ENCODE measurements at regions not wholly inside any gene's neighbourhood (a gene's known extent, or its start where the extent isn't known, plus 50 kb on each side); places are given as distances from the start of the nearest gene placed in this dataset.

- no peak overlapping the region for H4K91ac ChIP-seq (ENCODE audit: insufficient read length, low read depth, low read length)
- no peaks in the 10 kb centered on the region for H3K9me3 ChIP-seq (ENCODE audit: control insufficient read depth, low read depth, low read length)
- no peaks in the 10 kb centered on the region for H3K4me1 ChIP-seq (ENCODE audit: insufficient read depth, low read length)
- no peaks in the 10 kb centered on the region for H3K27me3 ChIP-seq (ENCODE audit: insufficient read depth, low read length)
- H4K8ac ChIP-seq (replicated peaks; ENCODE audit: insufficient read length, low read depth, low read length) = no peak overlapping the region
- H2AK5ac ChIP-seq (ENCODE audit: insufficient read length, low read length) = no peak overlapping the region
- H2BK12ac ChIP-seq (ENCODE audit: insufficient read length, low read depth, low read length) = no peak overlapping the region
- no peak overlapping the region for H3K9ac ChIP-seq (ENCODE audit: extremely low read depth, insufficient read length, low read length)
- no peaks in the 10 kb centered on the region for H3K23me2 ChIP-seq (ENCODE audit: insufficient read length, low read depth, low read length, poor library complexity, severe bottlenecking)
- no peaks in the 10 kb centered on the region for H3K79me2 ChIP-seq (ENCODE audit: insufficient read depth, low read length)
- no peak overlapping the region for H2BK120ac ChIP-seq (ENCODE audit: low read depth, low read length, poor library complexity, severe bottlenecking)
- no peak overlapping the region for H3T11ph ChIP-seq (ENCODE audit: low read length)
- H3K27ac ChIP-seq (ENCODE audit: insufficient read length, low read depth, low read length) = no peak overlapping the region
- H3K9me3 Mint-ChIP-seq = peaks cover 2% of the 10 kb centered on the region in 2 experiments; a peak in 2 of 5 replicates
- no peaks in the 10 kb centered on the region for H3K4me1 Mint-ChIP-seq
- H3K23ac ChIP-seq (ENCODE audit: insufficient read length, low read depth, low read length) = no peak overlapping the region
- TF ChIP-seq CTCF (conservative IDR thresholded peaks at IDR 0.05) = no peak
- H3K18ac ChIP-seq (ENCODE audit: insufficient read length, low read depth, low read length) = no peak overlapping the region
- H2AFZ ChIP-seq (ENCODE audit: low read length) = no peak overlapping the region
- H3K4me3 Mint-ChIP-seq = no peak overlapping the region
- H2BK15ac ChIP-seq (ENCODE audit: low read depth, low read length) = no peak overlapping the region
- H2BK20ac ChIP-seq (ENCODE audit: low read depth, low read length, poor library complexity, severe bottlenecking) = no peak overlapping the region
- no peak overlapping the region for H2BK5ac ChIP-seq (ENCODE audit: insufficient read length, low read length)
- no peak overlapping the region for H3K14ac ChIP-seq (ENCODE audit: insufficient read depth, low read length)
- H3K27ac Mint-ChIP-seq = no peak overlapping the region
- no peak overlapping the region for H3K56ac ChIP-seq (ENCODE audit: insufficient read length, low read depth, low read length)
- no peak overlapping the region for H3K4me2 ChIP-seq (ENCODE audit: insufficient read depth, insufficient read length, low read length)
- H3K36me3 Mint-ChIP-seq (ENCODE audit: insufficient read depth in 1 of 3, low read depth in 3 of 3) = no peaks in the 10 kb centered on the region; a peak in 1 of 7 replicates
- H4K5ac ChIP-seq (ENCODE audit: insufficient read length, low read depth, low read length) = no peak overlapping the region
- no peaks in the 10 kb centered on the region for H4K20me1 ChIP-seq (ENCODE audit: control insufficient read depth, insufficient read depth, insufficient read length)
- no CpG with 5 or more reads among the region's 1 CpG for WGBS (ENCODE audit: extremely low coverage, insufficient read length, low lambda C conversion rate)
- no peaks in the 10 kb centered on the region for H3K27me3 Mint-ChIP-seq (ENCODE audit: low read depth)
- no peaks in the 10 kb centered on the region for H3K79me1 ChIP-seq (ENCODE audit: insufficient read depth, low read depth, low read length, poor library complexity, severe bottlenecking)
- no peak for DNase-seq
- no peak overlapping the region for H3K4ac ChIP-seq (ENCODE audit: low read depth, low read length)
Measured at GRCh38 chr2:146079216-146079615, 1559.3 kb upstream of the ZEB2 start.
